HG03521 (cell line): ENCODE measurements at regions not wholly inside any gene's neighbourhood (a gene's known extent, or its start where the extent isn't known, plus 50 kb on each side); places are given as distances from the start of the nearest gene placed in this dataset.
"Not testable (repeated sequence)": the region's sequence is repeated elsewhere in the genome, so short reads cannot be mapped to it uniquely, and the experiment has no call there.

ENCODE experiments used
- ATAC-seq: cut with Tn5 transposase; IDR thresholded peaks from one replicate; pipeline ENCODE4 v1.9.1; 2021; ENCODE audit warnings: mild to moderate bottlenecking, moderate library complexity; ENCODE audit not compliant: unreplicated experiment

GRCh38 chr6:100103194-100103593, 109.2 kb upstream of the MCHR2 start:
- ATAC-seq: no peak

DNA sequence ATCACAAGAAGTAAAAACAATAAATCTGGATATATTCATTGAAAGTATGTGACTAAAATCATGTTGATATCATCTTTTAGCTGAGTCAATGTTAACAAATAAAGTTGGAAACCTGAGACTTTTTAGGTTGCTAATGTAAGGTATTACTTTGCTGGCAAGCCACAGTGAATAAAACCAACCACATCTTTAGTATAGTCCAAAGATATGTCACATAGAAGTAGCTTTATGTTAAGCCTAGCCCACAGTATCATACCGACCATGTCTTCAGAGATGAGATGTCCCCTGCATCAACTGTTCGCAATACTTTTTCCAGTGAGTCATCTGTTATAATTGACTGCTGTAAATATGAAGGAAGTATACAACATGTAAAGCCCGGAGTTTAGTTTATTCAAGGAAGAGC, 107.6 kb upstream of the MCHR2 start:
- no peak for ATAC-seq

- ATAC-seq: no peak
Observed at GRCh38 chr6:100100776-100101175, 106.8 kb upstream of the MCHR2 start.

DNA sequence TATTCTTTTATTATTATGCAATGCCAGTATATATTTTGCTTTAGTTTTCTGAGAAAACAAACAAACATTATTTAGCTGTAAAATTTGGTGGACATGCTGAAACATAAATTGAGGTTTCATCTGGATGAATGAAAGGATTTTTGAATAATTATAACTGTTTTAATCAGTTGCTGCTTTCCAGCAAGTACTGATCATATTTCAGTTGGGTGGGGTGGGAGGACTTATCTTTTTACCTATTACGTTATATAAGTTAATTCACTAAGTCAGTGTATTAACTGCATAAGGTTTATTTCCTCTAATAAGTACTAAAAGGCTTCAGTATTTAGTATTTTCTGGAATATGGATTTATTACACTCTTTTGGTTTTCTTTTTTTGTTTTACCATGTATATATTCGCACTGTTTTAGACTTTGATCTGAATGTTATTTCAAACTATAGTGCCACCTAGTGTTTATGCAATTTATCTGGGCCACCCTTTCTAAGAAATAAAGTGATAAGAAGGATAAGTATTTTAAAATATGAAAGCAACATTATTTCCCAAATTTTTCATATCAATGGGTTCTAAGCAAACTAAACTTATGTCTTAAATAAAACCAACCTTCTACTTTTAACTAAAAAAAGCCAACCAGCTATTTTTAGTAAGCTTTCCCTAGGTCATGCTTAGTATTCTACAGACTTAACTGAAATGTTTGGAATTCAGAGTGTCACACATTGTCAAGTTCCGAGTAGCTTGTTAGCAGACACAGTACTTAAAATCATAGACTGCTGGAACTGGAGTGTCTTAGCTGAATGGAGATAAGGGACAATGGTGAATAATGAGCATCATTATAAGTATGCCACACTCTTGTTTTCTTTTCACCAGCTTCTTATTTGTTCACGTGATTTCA, 105.4 kb upstream of the MCHR2 start:
- ATAC-seq: no peak

DNA sequence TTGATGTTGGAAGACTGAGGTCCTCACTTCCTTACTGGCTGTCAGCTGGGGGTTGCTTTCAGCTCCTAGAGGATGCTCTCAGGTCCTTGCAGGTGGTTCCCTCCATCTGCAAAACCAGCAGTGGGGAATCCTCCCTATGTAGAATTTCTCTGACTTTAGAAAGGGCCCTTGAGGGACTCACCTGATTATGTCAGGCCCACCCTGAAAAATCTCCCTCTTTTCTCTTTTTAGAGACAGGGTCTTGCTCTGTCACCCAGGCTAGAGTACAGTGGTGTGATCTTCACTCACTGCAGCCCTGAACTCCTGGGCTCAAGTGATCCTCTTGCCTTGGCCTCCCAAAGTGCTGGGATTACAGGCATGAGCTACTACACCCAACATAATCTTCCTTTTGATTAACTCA, 102.9 kb upstream of the MCHR2 start:
- ATAC-seq: no peak

- ATAC-seq: no peak
Observed at GRCh38 chr6:100096341-100096740, 102.3 kb upstream of the MCHR2 start.

DNA sequence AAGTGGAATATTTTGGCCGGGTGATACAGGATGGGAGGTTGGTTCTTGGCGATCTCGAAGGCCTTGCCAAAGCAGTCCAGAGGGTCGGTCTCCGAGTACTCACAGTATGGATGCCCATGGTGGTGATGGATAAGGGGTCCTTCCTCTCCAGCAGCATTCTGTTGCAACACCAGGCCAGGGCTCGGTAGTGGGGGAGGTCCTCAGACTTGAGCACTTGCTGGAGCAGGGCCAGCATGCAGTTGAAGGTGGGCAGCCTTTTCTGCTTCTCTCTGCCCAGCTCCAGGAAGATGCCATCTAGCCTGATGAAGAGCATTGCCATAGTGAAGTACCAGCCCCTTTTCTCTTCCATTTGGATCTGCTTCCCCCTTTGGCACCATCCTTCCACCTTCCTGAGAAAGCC, 99.4 kb upstream of the MCHR2 start:
- ATAC-seq: no peak

DNA sequence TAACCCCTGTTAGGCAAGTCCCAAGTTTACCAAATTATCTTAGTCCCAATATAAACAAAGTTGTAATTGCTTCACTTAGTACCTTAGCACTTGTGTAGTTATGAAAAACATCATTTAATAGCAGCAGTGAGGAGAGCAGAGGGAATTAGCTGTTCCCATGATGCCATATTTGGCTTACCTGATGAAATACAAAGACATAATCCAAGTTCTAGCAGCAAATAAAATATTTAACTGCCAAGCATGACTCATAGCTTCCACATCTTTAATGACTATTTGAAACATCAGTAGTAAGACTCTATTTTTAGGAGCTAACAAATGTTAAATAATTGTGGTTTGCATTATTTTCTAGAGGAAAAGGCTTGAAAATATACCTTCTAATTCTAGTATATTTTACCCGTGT, 94.0 kb upstream of the MCHR2 start:
- ATAC-seq: no peak

- no peak for ATAC-seq
Observed at GRCh38 chr6:100084991-100085364, 91.0 kb upstream of the MCHR2 start.

GRCh38 chr6:100084316-100084990, 90.4 kb upstream of the MCHR2 start:
- no peak for ATAC-seq

DNA sequence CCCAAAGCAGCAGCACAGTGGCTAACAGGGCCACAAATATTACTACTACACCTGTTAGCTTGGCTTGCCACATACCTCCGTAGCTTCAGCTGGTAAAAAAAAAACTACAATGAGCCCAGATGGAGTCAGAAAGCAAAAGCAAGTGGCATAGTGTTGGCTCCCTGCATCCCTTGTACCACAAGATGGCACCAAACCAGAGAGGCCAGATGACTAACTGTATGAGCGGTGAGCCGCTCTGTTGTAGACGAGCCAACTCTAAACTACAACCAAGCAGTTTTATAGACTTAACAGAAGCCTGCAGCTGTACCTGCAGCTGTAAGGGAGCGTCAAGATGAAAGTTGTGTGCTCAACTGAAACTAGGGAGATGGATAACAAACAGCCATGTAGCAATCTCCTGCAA, 84.5 kb upstream of the MCHR2 start:
- no peak for ATAC-seq

- ATAC-seq: no peak
Observed at GRCh38 chr6:100065348-100065747, 71.3 kb upstream of the MCHR2 start.

DNA sequence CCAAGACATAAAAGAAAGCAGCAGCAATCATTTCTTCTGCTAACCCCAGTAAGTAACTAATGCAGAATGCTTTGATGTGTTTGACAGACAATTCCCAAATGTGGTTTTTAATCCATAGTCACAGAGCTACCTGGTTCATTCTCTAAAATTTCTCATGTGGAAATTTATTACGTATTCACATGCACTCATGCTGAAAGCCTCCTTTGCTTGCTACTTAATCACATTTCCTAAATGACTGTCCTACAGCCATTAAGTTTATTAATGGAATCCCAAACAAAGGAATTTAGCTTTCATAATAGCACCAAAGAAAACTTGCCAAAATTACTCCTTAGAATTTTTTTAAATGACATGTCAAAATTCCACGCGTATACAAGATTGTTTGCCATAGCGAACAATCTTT, 68.6 kb upstream of the MCHR2 start:
- ATAC-seq: no peak

GRCh38 chr6:100057941-100058340, 63.9 kb upstream of the MCHR2 start:
- no peak for ATAC-seq

DNA sequence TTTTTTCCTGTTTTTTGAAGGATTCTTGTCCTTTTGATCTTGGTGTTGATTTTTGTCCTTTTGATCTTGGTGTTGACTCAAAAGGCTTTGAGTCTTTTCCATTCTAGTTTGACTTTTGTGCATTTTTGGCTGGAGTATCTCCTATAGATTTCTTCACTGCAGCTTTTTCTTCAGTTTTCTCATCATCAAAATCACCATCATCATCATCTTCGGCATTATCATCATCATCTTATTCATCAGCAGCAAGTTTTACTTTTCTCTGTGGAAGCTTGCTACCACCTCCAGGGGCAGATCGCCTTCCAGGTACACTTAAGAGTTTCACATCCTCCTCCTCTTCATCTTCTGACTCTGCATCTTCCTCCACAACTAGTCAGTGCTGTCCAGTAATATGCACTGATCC, 56.5 kb upstream of the MCHR2 start:
- no peak for ATAC-seq

- not testable (repeated sequence) for ATAC-seq
Observed at GRCh38 chr6:100043961-100044360, 49.9 kb upstream of the MCHR2 start.
